ENCODE measurements at regions not wholly inside any gene's neighbourhood (a gene's known extent, or its start where the extent isn't known, plus 50 kb on each side); places are given as distances from the start of the nearest gene placed in this dataset.
"Not testable (repeated sequence)": the region's sequence is repeated elsewhere in the genome, so short reads cannot be mapped to it uniquely, and the experiment has no call there.

DNA sequence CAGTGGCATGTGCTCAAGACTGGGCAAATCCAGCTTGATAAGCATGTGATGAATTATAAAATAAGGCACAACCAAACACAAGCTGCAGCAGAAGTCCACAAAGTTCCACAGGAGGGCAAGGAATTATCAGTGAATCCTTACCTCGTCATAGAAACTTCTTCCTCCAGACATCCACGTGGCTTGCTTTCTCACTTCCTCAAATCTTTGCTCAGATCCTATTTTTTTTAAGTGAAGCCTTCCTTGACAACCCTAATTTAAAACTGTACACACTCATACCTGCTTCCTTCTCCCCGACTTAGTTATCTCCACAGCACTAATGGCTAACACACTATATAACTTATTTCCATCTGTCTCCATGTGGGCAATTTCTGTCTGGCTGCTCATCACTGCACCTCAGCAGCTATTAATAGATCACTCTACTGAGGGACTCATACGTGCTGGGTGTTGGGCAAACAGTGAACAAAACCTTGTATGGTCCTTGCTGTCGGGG lies 320.7 kb downstream of the KLF13 start:
- not testable (repeated sequence) for H3K27me3 ChIP-seq (ENCODE audit: low read length); H3K4me3 ChIP-seq (ENCODE audit: low read length); H3K9ac ChIP-seq (ENCODE audit: low read length); H3K4me2 ChIP-seq (ENCODE audit: low read depth, low read length, poor library complexity, severe bottlenecking); H3K79me2 ChIP-seq (ENCODE audit: low read length); H3K27ac ChIP-seq (ENCODE audit: low read length); H3K4me1 ChIP-seq (ENCODE audit: low read length); H2AFZ ChIP-seq (ENCODE audit: low read length); DNase-seq; H3K9me2 ChIP-seq (replicated peaks; ENCODE audit: insufficient read depth, low read length); H3K9me3 ChIP-seq (ENCODE audit: low read length); H4K20me1 ChIP-seq (ENCODE audit: insufficient read depth, low read depth, low read length); H3K36me3 ChIP-seq (ENCODE audit: insufficient read depth, low read length)

DNA sequence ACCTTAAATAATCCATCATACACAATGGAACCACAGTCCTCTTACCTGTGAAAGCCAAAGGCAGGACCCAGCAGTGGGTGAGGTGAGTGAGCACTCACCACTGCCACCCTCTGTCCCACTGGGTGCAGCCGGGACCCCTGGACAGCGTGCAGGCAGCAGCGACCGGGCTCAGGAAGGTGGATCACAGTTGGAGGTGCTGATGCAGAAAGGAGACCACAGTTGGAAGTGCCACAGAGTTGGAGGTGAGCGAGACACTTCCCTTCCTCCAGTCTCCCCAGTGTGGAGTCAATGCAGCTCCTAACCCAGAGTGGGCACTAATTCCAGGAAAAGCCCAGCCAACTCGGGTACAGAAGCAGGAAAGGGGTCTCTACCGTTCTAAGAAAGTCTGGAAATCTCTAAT lies 323.0 kb downstream of the KLF13 start:
- not testable (repeated sequence) for H3K4me1 ChIP-seq (ENCODE audit: low read length); H3K9me3 ChIP-seq (ENCODE audit: low read length); H3K9ac ChIP-seq (ENCODE audit: low read length); H2AFZ ChIP-seq (ENCODE audit: low read length); H3K4me3 ChIP-seq (ENCODE audit: low read length); DNase-seq; H3K9me2 ChIP-seq (replicated peaks; ENCODE audit: insufficient read depth, low read length); H3K27me3 ChIP-seq (ENCODE audit: low read length); H3K27ac ChIP-seq (ENCODE audit: low read length); H4K20me1 ChIP-seq (ENCODE audit: insufficient read depth, low read depth, low read length); H3K79me2 ChIP-seq (ENCODE audit: low read length); H3K36me3 ChIP-seq (ENCODE audit: insufficient read depth, low read length); H3K4me2 ChIP-seq (ENCODE audit: low read depth, low read length, poor library complexity, severe bottlenecking)

DNA sequence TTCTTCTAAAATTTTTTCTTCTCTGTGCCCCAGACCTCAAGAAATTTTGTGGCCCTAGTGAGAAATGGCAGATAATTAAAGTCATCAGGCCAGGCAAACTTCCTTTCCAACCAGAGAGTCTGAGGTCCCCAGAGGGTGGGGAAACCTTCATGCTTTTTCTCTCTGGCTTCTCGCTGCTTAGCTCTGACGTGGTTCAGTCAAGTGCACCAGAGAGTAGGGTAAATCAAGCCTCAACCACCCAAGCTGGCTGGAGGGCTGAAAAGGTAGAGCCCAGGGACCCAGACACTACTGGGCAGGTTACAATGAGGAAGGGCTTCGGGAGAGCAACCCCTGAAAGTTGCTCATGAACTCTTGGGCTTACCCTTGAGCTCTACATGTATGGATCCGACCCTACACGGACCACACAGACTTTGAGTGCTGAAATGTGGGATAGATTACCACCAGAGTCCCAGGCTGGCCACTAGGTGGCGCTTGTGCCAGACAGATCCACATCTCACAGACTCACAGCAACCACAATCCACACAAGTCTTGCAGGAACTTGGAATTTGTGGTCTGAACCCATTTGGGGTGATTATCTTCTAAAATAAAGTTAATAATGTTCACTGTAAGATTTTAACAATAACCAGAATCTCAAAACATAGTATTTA lies 323.5 kb downstream of the KLF13 start:
- not testable (repeated sequence) for H3K4me2 ChIP-seq (ENCODE audit: low read depth, low read length, poor library complexity, severe bottlenecking); H3K27ac ChIP-seq (ENCODE audit: low read length); H3K4me1 ChIP-seq (ENCODE audit: low read length); H2AFZ ChIP-seq (ENCODE audit: low read length); H3K4me3 ChIP-seq (ENCODE audit: low read length); H3K79me2 ChIP-seq (ENCODE audit: low read length); H3K36me3 ChIP-seq (ENCODE audit: insufficient read depth, low read length); DNase-seq; H3K9me3 ChIP-seq (ENCODE audit: low read length); H3K9me2 ChIP-seq (replicated peaks; ENCODE audit: insufficient read depth, low read length); H4K20me1 ChIP-seq (ENCODE audit: insufficient read depth, low read depth, low read length); H3K9ac ChIP-seq (ENCODE audit: low read length); H3K27me3 ChIP-seq (ENCODE audit: low read length)

DNA sequence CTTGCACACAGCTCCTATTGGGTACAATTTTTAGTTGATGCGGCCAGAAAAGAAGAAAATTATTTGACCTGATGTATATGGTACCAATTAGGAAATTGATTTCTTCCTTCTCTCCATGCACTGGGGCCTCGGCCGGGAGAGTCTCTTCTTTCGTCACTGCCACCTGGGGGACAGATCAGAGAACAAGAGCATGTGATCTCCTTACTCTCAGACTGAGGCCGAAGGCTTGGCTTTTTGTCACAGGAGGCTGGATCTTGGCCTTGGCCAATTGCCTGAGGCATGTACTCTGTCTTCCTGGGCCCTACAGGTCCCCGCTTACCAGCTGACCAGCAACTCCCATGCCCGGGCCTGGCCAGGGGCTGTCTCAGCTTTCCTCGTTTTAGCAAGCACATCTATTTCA lies 330.3 kb downstream of the KLF13 start:
- not testable (repeated sequence) for DNase-seq; H4K20me1 ChIP-seq (ENCODE audit: insufficient read depth, low read depth, low read length); H3K4me3 ChIP-seq (ENCODE audit: low read length); H3K9me2 ChIP-seq (replicated peaks; ENCODE audit: insufficient read depth, low read length); H3K4me1 ChIP-seq (ENCODE audit: low read length); H3K9me3 ChIP-seq (ENCODE audit: low read length); H3K9ac ChIP-seq (ENCODE audit: low read length); H3K36me3 ChIP-seq (ENCODE audit: insufficient read depth, low read length); H2AFZ ChIP-seq (ENCODE audit: low read length); H3K79me2 ChIP-seq (ENCODE audit: low read length); H3K27me3 ChIP-seq (ENCODE audit: low read length); H3K27ac ChIP-seq (ENCODE audit: low read length); H3K4me2 ChIP-seq (ENCODE audit: low read depth, low read length, poor library complexity, severe bottlenecking)

DNA sequence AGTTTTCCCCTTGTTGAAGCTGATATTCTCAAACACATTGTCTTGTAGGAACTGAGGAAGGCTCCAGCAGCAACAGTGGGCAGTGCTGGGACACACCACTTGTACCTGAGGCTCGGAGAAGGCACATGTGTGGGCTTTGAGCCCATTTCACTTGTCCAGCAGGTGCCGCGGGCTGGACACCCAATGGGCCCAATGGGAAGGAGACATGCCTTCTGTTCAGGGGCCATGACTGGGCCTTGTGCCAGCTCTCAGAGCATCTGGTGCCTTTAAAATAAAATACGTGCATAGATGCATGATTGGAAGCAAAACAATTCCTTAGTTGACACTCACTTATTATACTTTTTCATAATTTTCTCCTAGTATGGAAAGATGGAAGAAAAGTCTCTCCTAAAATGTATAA lies 334.2 kb downstream of the KLF13 start:
- H3K4me3 ChIP-seq (ENCODE audit: low read length): no peak overlapping the region
- H3K4me2 ChIP-seq (ENCODE audit: low read depth, low read length, poor library complexity, severe bottlenecking): no peak overlapping the region
- no peaks in the 10 kb centered on the region for H3K36me3 ChIP-seq (ENCODE audit: insufficient read depth, low read length)
- H2AFZ ChIP-seq (ENCODE audit: low read length): no peak overlapping the region
- no peaks in the 10 kb centered on the region for H3K9me2 ChIP-seq (replicated peaks; ENCODE audit: insufficient read depth, low read length)
- H3K27me3 ChIP-seq (ENCODE audit: low read length): no peaks in the 10 kb centered on the region
- DNase-seq: no peak
- no peak overlapping the region for H3K9ac ChIP-seq (ENCODE audit: low read length)
- no peaks in the 10 kb centered on the region for H3K9me3 ChIP-seq (ENCODE audit: low read length)
- H4K20me1 ChIP-seq (ENCODE audit: insufficient read depth, low read depth, low read length): no peaks in the 10 kb centered on the region
- no peak overlapping the region for H3K27ac ChIP-seq (ENCODE audit: low read length)
- H3K79me2 ChIP-seq (ENCODE audit: low read length): no peaks in the 10 kb centered on the region
- H3K4me1 ChIP-seq (ENCODE audit: low read length): no peaks in the 10 kb centered on the region

DNA sequence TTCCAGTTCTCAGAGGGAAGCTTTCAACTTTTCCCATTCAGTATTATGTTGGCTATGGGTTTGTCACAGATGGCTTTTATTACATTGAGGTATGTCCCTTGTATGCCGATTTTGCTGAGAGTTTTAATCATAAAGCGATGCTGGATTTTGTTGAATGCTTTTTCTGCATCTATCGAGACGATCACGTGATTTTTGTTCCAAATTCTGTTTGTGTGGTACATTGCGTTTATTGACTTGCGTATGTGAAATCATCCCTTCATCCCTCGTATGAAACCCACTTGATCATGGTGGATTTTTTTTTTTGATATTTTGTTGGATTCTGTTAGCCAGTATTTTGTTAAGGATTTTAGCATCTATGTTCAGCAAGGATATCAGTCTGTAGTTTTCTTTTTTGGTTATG lies 339.1 kb downstream of the KLF13 start:
- not testable (repeated sequence) for H2AFZ ChIP-seq (ENCODE audit: low read length); H3K27me3 ChIP-seq (ENCODE audit: low read length); H3K4me2 ChIP-seq (ENCODE audit: low read depth, low read length, poor library complexity, severe bottlenecking); H3K9me2 ChIP-seq (replicated peaks; ENCODE audit: insufficient read depth, low read length); DNase-seq; H3K79me2 ChIP-seq (ENCODE audit: low read length); H3K4me1 ChIP-seq (ENCODE audit: low read length); H3K36me3 ChIP-seq (ENCODE audit: insufficient read depth, low read length); H3K27ac ChIP-seq (ENCODE audit: low read length); H3K9me3 ChIP-seq (ENCODE audit: low read length); H4K20me1 ChIP-seq (ENCODE audit: insufficient read depth, low read depth, low read length); H3K4me3 ChIP-seq (ENCODE audit: low read length); H3K9ac ChIP-seq (ENCODE audit: low read length)

DNA sequence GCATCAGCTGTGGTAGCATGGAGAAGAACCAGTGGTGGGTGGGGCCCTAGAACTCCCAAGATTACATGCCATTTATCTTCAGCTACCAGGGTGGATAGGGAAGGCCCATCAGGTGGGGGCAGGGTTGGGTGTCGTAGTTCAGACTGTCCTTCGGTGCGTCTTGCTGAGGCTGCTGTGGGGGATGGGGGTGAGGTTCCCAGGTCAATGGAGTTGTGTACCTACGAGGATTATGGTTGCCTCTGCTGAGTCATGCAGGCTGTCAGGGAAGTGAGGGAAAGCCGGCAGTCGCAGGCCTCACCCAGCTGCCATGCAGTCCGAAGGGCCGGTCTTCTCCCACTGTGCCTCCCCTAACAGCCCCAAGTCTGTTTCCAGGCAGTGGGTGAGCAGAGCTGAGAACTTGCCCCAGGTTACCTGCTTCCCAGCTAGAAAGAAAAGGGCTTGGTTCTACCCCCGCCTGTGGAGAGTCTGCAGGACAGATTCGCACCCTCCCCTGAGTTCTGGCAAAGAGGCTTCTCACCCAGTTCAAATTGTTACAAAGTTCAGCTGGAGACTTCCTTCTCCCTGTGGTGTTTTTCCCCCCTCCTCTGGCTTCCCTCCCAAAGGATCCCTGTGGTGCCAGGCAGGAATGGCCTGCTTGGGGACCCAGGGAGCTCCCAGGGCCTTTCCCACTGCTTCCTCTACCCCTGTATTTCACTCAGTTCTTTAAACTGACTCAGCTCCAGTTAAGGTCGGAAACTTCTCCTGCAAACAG lies 342.7 kb downstream of the KLF13 start:
- not testable (repeated sequence) for H3K27ac ChIP-seq (ENCODE audit: low read length); H3K27me3 ChIP-seq (ENCODE audit: low read length); H3K9ac ChIP-seq (ENCODE audit: low read length); H3K4me2 ChIP-seq (ENCODE audit: low read depth, low read length, poor library complexity, severe bottlenecking); H3K4me3 ChIP-seq (ENCODE audit: low read length); H3K36me3 ChIP-seq (ENCODE audit: insufficient read depth, low read length); DNase-seq; H3K9me3 ChIP-seq (ENCODE audit: low read length); H3K79me2 ChIP-seq (ENCODE audit: low read length); H4K20me1 ChIP-seq (ENCODE audit: insufficient read depth, low read depth, low read length); H2AFZ ChIP-seq (ENCODE audit: low read length); H3K9me2 ChIP-seq (replicated peaks; ENCODE audit: insufficient read depth, low read length); H3K4me1 ChIP-seq (ENCODE audit: low read length)

DNA sequence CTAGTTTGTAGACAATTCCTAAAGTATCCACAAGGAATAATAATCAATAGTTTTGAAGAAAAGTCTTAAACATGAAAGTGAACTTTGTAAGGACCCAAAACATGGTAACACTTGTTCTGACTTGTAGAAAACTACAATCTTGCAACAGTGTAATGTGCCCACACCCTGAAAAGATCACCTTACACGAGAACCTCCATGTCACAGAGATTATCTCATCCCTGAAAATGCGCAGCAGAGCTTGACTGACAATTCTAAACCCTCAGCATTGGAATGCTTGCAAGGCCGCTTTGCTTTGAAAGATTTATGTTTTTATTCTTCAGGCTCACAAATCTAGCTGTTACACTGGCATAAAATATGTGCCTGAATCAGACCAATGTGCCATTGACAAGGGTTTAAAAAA lies 346.6 kb downstream of the KLF13 start:
- not testable (repeated sequence) for H3K27me3 ChIP-seq (ENCODE audit: low read length); H2AFZ ChIP-seq (ENCODE audit: low read length); H3K9ac ChIP-seq (ENCODE audit: low read length); H3K9me3 ChIP-seq (ENCODE audit: low read length); H3K4me1 ChIP-seq (ENCODE audit: low read length); H3K27ac ChIP-seq (ENCODE audit: low read length); H3K4me3 ChIP-seq (ENCODE audit: low read length); H4K20me1 ChIP-seq (ENCODE audit: insufficient read depth, low read depth, low read length); H3K79me2 ChIP-seq (ENCODE audit: low read length); H3K36me3 ChIP-seq (ENCODE audit: insufficient read depth, low read length); DNase-seq; H3K9me2 ChIP-seq (replicated peaks; ENCODE audit: insufficient read depth, low read length); H3K4me2 ChIP-seq (ENCODE audit: low read depth, low read length, poor library complexity, severe bottlenecking)
